Activated CD4-positive, alpha-beta T cell treated with anti-CD3 and anti-CD28 coated beads, Interleukin-2, amount 10 ng/mL, durations not matched to agents 24 days and 14 days (primary cell): ENCODE measurements at regions not wholly inside any gene's neighbourhood (a gene's known extent, or its start where the extent isn't known, plus 50 kb on each side); places are given as distances from the start of the nearest gene placed in this dataset.
"Not testable (repeated sequence)": the region's sequence is repeated elsewhere in the genome, so short reads cannot be mapped to it uniquely, and the experiment has no call there.

Experiments used
- DNase-seq: peaks from one replicate; pipeline ENCODE4 v3.0.0; 2022
- H3K27ac Mint-ChIP-seq: one replicate; pipeline ENCODE4 v1.8.0; 2022; ENCODE audit warnings: mild to moderate bottlenecking, mixed read lengths
- H3K27me3 Mint-ChIP-seq: one replicate; pipeline ENCODE4 v1.8.0; 2022; ENCODE audit warnings: mixed read lengths
- H3K36me3 Mint-ChIP-seq: one replicate; pipeline ENCODE4 v1.8.0; 2022; ENCODE audit warnings: low read depth, mild to moderate bottlenecking, mixed read lengths
- H3K4me1 Mint-ChIP-seq: one replicate; pipeline ENCODE4 v1.8.0; 2021; ENCODE audit warnings: mixed read lengths
- H3K4me3 Mint-ChIP-seq: one replicate; pipeline ENCODE4 v1.8.0; 2022; ENCODE audit warnings: mild to moderate bottlenecking, moderate library complexity, mixed read lengths
- H3K9me3 Mint-ChIP-seq: one replicate; pipeline ENCODE4 v1.8.0; 2021; ENCODE audit warnings: mixed read lengths
- intact Hi-C: fragments of 100-400 bp; cut with micrococcal nuclease; formaldehyde crosslinking; loops from one replicate; pipeline ENCODE4 v1.15.1; 2023

DNA sequence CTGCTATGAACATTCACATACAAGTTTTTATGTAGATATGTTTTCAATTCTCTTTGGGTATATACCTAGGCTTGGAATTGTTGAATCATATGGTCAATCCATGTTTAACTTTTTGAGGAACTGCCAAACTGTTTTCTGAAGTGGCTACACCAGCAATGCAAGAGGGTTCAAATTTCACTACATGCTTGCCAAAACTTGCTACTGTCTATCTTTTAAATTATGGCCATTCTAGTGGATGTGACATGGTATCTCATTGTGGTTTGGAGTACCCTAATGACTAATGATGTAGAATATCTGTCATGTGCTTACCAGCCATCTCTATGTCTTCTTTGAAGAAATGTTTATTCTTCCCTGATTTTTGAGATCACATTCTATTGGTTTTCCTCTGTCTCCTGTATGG, 860.3 kb downstream of the DIAPH3 start:
- H3K4me1 Mint-ChIP-seq: no peaks in the 10 kb centered on the region
- H3K9me3 Mint-ChIP-seq: no peaks in the 10 kb centered on the region
- no peak overlapping the region for H3K4me3 Mint-ChIP-seq
- DNase-seq: no peak
- no peaks in the 10 kb centered on the region for H3K36me3 Mint-ChIP-seq
- H3K27ac Mint-ChIP-seq: no peak overlapping the region
- no peaks in the 10 kb centered on the region for H3K27me3 Mint-ChIP-seq
- intact Hi-C loops: no loop called here

DNA sequence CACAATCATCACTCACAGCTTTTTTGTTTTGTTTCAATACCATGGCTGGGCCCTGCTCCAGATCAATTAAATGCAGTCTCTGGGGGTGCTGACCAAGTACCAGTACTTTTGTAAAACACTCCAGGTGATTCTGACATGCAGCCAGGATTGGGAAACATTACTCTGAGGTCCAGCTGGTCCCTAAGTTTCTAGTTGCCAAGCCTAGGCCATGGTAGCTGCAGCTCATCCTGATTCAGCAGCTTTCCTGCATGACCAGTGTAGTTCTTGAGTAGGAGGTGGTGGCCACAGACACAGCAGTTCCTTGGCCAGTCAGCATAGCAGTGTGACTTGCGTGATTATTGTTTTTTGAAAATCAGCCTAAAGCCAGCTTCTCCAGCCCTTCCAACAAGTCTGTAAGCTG, 859.1 kb downstream of the DIAPH3 start:
- no peak overlapping the region for H3K4me3 Mint-ChIP-seq
- no peak for DNase-seq
- H3K9me3 Mint-ChIP-seq: no peaks in the 10 kb centered on the region
- no peaks in the 10 kb centered on the region for H3K4me1 Mint-ChIP-seq
- H3K27ac Mint-ChIP-seq: no peak overlapping the region
- H3K36me3 Mint-ChIP-seq: no peaks in the 10 kb centered on the region
- intact Hi-C loops: no loop called here
- H3K27me3 Mint-ChIP-seq: no peaks in the 10 kb centered on the region

DNA sequence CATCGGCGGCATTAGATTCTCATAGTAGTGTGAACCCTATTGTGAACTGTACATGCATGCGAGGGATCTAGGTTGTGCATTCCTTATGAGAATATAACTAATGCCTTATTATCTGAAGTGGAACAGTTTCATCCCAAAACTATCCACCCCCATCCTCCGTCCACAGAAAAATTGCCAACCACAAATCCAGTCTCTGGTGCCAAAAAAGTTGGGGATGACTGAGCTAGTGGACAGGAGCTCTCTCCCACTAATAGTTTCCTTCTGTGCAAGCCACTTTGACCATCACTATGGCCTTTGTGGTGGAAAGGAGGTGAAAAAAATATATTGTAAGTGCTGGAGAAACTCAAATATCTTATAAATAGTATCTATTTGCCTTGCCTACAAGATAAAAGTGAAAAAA, 857.8 kb downstream of the DIAPH3 start:
- Mint-ChIP-seq H3K36me3 (no peaks in the 10 kb centered on the region), H3K27me3 (no peaks in the 10 kb centered on the region), H3K4me3 (no peak overlapping the region)

DNA sequence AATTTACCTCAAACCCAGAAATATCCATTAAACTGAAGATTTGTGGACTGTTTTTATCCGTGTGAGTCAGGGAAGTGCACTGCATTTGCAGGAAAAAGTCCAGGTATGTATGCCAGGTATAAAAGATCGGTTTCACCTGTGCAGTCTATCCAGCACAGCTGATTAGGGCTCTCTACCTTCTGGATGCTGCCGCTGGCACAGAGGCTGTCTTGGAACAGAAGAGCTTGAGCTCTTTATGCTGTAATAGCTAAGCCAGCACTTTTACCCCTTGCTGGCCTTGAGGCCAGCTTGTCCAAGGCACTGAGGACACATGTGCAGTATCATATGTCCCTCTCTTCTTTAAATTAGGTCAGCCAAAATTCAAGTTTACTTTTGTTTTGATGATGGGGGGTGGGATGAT, 851.0 kb downstream of the DIAPH3 start:
- intact Hi-C loops: no loop called here
- Mint-ChIP-seq H3K9me3 (no peaks in the 10 kb centered on the region), H3K4me1 (no peaks in the 10 kb centered on the region), H3K27ac (no peak overlapping the region), H3K27me3 (no peaks in the 10 kb centered on the region), H3K4me3 (no peak overlapping the region), H3K36me3 (no peaks in the 10 kb centered on the region)
- no peak for DNase-seq

More for the DNA sequence above, 857.8 kb downstream of the DIAPH3 start:
- Mint-ChIP-seq H3K4me1 (no peaks in the 10 kb centered on the region), H3K9me3 (no peaks in the 10 kb centered on the region), H3K27ac (no peak overlapping the region)
- no peak for DNase-seq
- intact Hi-C loops: no loop called here

DNA sequence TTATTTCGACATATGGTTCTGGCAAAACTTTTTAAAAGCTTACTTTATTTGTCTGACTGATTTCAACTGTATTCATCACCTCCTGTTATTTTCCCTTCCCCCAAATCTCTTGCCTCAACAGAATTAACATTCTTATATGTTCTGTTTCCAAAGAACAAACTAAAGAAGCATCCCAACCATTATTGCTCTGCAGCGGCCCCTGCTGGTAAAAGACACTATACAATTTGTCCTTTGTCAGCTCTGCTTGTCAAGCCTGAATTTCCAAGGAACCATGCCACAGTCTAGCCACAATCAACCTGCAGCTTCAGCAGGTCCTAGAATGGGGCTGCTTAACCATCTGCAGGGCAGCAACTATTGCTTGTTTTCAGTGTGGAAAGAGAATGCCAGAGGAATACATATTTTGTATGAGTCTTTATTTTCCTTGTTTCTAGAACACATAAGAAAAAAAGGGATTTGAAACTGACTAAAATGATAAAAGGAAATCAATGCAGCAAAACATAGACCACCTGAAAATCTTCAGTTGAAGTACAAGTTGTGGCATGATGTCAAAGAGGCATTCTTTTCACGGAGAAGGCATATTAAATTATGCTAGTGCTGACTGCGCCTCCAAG, 845.3 kb downstream of the DIAPH3 start:
- intact Hi-C loops: loop anchor here (5.0 kb wide), 1 partner anchor 1691 kb away; no protein-coding TSS in a partner anchor
- Mint-ChIP-seq H3K9me3 (no peaks in the 10 kb centered on the region), H3K4me3 (no peak overlapping the region), H3K27me3 (peaks cover 2% of the 10 kb centered on the region), H3K27ac (no peak overlapping the region), H3K36me3 (no peaks in the 10 kb centered on the region), H3K4me1 (no peaks in the 10 kb centered on the region)
- peak; percentile 86 for DNase-seq

DNA sequence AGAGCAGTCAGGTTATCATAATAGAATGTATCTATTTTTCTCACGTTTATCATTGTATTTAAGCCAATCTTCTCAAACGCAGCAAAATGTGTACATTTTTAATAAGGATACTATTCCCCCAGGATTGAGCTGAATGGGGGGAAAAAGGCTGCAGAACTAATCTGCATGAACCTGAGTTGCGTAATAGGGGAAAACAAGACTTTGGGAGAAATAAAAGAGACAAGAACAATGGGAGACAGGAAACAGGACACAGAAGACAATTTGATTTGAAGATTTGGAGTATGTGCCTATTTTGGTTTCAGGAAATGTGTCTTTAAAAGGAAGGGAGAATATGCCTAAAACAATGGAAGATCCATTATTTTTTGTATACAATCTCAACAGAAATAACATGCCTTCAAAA, 844.5 kb downstream of the DIAPH3 start:
- no peak overlapping the region for H3K27ac Mint-ChIP-seq
- H3K27me3 Mint-ChIP-seq: peaks cover 2% of the 10 kb centered on the region
- H3K4me3 Mint-ChIP-seq: no peak overlapping the region
- no peaks in the 10 kb centered on the region for H3K9me3 Mint-ChIP-seq
- intact Hi-C loops: loop anchor here (5.0 kb wide), 1 partner anchor 1692 kb away; no protein-coding TSS in a partner anchor
- H3K36me3 Mint-ChIP-seq: no peaks in the 10 kb centered on the region
- no peaks in the 10 kb centered on the region for H3K4me1 Mint-ChIP-seq
- no peak for DNase-seq

DNA sequence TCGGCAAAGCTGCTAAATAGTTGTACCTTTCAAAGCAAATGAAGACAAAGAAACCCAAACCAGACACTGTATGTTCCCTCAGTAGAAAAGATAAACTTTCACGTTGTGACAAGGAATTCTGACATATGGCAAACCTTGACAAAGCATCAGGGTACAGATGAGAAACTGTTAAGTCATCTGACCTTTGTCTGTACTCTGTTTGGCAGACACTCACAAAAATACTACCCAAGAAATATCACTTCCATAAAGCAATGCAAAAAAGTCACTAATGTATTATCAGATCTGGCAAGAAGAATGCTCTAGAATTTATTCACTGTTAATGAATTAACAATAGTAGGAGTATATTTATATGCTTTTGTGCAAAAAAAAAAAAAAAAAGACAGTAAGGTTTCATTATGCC, 843.7 kb downstream of the DIAPH3 start:
- intact Hi-C loops: no loop called here
- H3K9me3 Mint-ChIP-seq: no peaks in the 10 kb centered on the region
- H3K27ac Mint-ChIP-seq: no peak overlapping the region
- DNase-seq: no peak
- H3K4me3 Mint-ChIP-seq: no peak overlapping the region
- no peaks in the 10 kb centered on the region for H3K4me1 Mint-ChIP-seq
- no peaks in the 10 kb centered on the region for H3K36me3 Mint-ChIP-seq
- peaks cover 2% of the 10 kb centered on the region for H3K27me3 Mint-ChIP-seq

DNA sequence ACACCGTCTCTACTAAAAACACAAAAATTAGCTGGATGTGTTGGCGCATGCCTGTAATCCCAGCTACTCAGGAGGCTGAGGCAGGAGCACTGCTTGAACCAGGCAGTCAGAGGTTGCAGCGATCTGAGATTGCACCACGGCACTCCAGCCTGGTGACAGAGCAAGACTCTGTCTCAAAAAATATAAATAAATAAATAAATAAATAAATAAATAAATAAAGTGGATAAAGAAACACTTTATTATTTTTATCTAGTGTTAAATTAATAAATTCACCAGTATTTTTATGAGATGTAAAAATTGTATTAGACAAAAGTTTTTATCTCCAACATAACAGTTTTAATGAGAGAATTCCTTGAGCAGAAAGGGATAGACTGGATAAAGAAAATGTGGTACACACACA, 839.3 kb downstream of the DIAPH3 start:
- H3K9me3 Mint-ChIP-seq, H3K27ac Mint-ChIP-seq, H3K27me3 Mint-ChIP-seq, H3K4me3 Mint-ChIP-seq, DNase-seq, intact Hi-C loops, H3K36me3 Mint-ChIP-seq, H3K4me1 Mint-ChIP-seq: not testable (repeated sequence)

DNA sequence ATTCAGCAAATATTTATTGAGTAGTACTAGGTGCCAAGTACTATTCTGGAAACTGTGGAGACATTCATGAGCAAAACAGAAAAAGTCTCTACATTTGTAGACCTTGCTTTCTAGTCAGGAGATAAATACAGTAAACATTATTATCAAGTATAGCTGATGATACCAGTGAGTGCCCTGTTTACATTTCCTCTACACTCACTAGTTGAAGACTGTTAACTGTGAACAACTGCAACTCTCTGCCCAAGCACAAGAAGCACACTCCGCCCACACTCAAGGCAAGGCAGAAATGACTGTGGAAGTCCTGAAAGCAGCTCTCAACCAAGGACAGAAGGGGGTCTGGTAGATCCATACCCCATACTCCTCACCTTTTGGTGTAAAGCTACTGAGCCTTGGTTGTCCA, 837.0 kb downstream of the DIAPH3 start:
- no peak for DNase-seq
- Mint-ChIP-seq H3K4me3 (no peak overlapping the region), H3K36me3 (no peaks in the 10 kb centered on the region), H3K27ac (no peak overlapping the region), H3K9me3 (no peaks in the 10 kb centered on the region), H3K27me3 (no peaks in the 10 kb centered on the region), H3K4me1 (no peaks in the 10 kb centered on the region)
- intact Hi-C loops: no loop called here

DNA sequence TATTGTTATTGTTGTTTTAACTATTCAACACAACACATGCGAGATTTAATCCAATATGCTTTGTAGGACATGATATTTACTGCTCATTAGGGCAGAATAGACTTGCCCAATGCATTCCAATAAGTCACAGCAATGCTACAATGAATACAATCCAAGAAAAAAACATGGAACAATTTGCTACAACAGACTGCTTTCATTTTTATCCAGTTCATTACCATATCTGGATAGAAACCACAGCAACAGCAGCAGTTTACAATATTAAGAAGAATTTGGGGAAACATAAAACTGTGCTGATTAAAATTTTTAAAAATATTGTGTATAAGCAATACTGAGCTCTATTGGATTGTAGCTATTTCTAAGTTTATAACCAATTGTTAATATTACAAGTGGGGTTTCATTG, 833.0 kb downstream of the DIAPH3 start:
- intact Hi-C loops: no loop called here
- Mint-ChIP-seq H3K36me3 (no peaks in the 10 kb centered on the region), H3K4me3 (no peak overlapping the region), H3K9me3 (no peaks in the 10 kb centered on the region), H3K4me1 (no peaks in the 10 kb centered on the region), H3K27ac (no peak overlapping the region), H3K27me3 (no peaks in the 10 kb centered on the region)
- no peak for DNase-seq

DNA sequence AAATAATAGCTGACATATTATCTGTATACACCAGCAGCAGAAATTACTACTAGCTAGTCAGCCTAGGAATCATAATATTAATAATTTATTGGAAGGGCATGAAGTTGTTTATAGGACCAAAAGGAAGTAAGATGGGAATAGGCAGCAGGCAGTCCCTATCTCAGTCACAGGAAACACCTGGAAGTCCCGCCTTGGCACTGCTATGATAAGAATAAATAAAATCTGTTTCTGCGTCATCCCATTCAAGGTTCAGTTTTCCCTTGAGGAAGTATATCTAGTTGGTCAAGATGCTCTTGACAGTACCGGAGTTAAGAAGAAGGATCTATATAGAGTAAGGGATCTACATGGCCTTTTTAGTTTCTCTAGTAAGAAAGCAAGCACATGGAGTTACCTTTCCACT, 830.8 kb downstream of the DIAPH3 start:
- H3K4me1 Mint-ChIP-seq: no peaks in the 10 kb centered on the region
- no peaks in the 10 kb centered on the region for H3K9me3 Mint-ChIP-seq
- no peak overlapping the region for H3K27ac Mint-ChIP-seq
- no peak overlapping the region for H3K4me3 Mint-ChIP-seq
- no peaks in the 10 kb centered on the region for H3K27me3 Mint-ChIP-seq
- no peaks in the 10 kb centered on the region for H3K36me3 Mint-ChIP-seq
- intact Hi-C loops: no loop called here
- no peak for DNase-seq

DNA sequence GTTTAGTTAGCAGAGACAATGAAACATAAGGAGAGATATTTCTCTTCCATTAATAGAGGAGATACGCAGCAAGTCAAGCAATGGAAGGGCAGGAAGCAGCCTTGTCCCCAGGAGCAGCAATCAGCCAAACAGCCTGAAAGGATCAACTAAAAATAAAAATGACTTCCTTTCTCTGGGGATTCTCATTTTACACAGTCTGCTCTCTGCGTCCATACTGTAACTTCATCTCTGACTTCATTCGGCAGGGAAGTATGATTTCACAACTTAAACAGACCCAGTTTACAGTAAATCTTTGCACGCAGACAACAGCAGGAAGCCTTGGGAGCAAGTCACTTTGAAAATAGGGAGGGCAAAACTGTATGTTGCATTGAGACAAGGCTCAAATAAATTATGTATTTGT, 826.7 kb downstream of the DIAPH3 start:
- H3K27ac Mint-ChIP-seq: no peak overlapping the region
- no peaks in the 10 kb centered on the region for H3K36me3 Mint-ChIP-seq
- H3K9me3 Mint-ChIP-seq: no peaks in the 10 kb centered on the region
- no peaks in the 10 kb centered on the region for H3K27me3 Mint-ChIP-seq
- no peak for DNase-seq
- H3K4me1 Mint-ChIP-seq: no peaks in the 10 kb centered on the region
- no peak overlapping the region for H3K4me3 Mint-ChIP-seq
- intact Hi-C loops: no loop called here

DNA sequence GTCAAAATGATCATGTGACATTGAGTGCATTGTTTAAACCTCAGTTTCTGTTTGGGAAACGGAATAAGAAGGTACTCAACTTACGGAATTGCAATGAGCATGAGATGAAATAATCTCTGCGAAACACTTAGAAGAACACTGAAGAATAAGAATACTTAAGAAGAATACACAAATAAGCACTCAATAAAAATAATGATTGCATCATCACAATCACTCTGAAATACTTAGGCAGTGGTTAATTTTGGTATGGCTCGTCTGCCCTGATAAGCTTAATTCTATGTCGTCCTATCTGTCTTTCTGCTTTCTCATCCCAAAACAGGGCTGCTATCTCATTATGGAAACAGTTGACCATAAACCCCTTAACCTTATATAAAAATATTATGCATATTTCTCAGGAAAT, 823.6 kb downstream of the DIAPH3 start:
- no peak for DNase-seq
- Mint-ChIP-seq H3K9me3 (no peaks in the 10 kb centered on the region), H3K36me3 (no peaks in the 10 kb centered on the region), H3K4me1 (no peaks in the 10 kb centered on the region), H3K27me3 (no peaks in the 10 kb centered on the region), H3K27ac (no peak overlapping the region), H3K4me3 (no peak overlapping the region)
- intact Hi-C loops: no loop called here

DNA sequence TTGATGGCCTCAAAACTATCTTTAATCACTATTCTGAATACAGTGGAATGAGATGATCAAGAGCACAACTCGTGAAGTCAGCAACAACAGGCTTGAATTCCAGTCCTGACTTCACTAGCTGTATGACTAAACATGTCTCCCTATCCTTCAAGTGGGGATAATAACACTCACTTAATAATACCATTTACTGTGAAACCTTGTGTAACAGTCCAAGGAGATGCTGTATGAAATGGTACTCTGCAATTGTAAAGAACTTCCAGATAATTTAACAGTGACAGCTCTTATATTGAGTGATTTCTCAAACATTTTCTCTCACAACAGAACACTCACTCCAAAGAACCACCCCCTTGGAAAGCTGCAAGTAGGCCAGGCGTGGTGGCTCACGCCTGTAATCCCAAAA, 823.1 kb downstream of the DIAPH3 start:
- Mint-ChIP-seq H3K4me3 (no peak overlapping the region), H3K27ac (no peak overlapping the region), H3K9me3 (no peaks in the 10 kb centered on the region), H3K4me1 (no peaks in the 10 kb centered on the region), H3K36me3 (no peaks in the 10 kb centered on the region), H3K27me3 (no peaks in the 10 kb centered on the region)
- intact Hi-C loops: no loop called here
- DNase-seq: no peak

DNA sequence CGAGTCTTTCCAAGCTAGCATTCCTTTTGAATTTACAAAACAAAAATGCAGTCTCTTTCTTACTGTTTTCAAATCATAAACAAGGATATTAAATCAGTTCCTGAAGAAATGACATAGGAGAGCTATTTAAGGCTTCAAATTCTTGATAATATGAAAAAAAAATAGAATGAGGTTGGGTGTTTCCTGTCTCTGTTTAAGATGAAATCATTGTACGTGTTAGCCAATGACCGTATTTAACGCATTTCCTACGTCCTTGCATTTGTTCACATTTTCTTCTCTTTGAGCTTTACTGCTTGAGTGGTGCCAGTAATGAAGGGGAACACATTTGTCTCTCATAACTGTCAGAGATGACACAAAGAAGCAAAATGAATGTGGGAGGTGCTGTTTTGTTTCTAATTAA, 821.3 kb downstream of the DIAPH3 start:
- Mint-ChIP-seq H3K27me3 (no peaks in the 10 kb centered on the region), H3K4me1 (no peaks in the 10 kb centered on the region), H3K4me3 (no peak overlapping the region), H3K9me3 (no peaks in the 10 kb centered on the region), H3K36me3 (no peaks in the 10 kb centered on the region), H3K27ac (no peak overlapping the region)
- intact Hi-C loops: no loop called here
- DNase-seq: no peak
